ENCODE measurements at regions not wholly inside any gene's neighbourhood (a gene's known extent, or its start where the extent isn't known, plus 50 kb on each side); places are given as distances from the start of the nearest gene placed in this dataset.

GRCh38 chr5:133730866-133731265 is 118.5 kb upstream of the FSTL4 start:
- no peak overlapping the region for H3K4me3 ChIP-seq (ENCODE audit: low read length)
- no peak for TF ChIP-seq CTCF (conservative IDR thresholded peaks at IDR 0.05; ENCODE audit: low read depth, low read length)
- no peak for DNase-seq (ENCODE audit: low read depth)

GRCh38 chr5:133730346-133730745 is 118.0 kb upstream of the FSTL4 start:
- no peak for TF ChIP-seq CTCF (conservative IDR thresholded peaks at IDR 0.05; ENCODE audit: low read depth, low read length)
- no peak for DNase-seq (ENCODE audit: low read depth)
- H3K4me3 ChIP-seq (ENCODE audit: low read length) = no peak overlapping the region

GRCh38 chr5:133729800-133730199 is 117.5 kb upstream of the FSTL4 start:
- DNase-seq (ENCODE audit: low read depth) = no peak
- TF ChIP-seq CTCF (conservative IDR thresholded peaks at IDR 0.05; ENCODE audit: low read depth, low read length) = no peak
- no peak overlapping the region for H3K4me3 ChIP-seq (ENCODE audit: low read length)

- DNase-seq (ENCODE audit: low read depth) = no peak
- no peak for TF ChIP-seq CTCF (conservative IDR thresholded peaks at IDR 0.05; ENCODE audit: low read depth, low read length)
- H3K4me3 ChIP-seq (ENCODE audit: low read length) = no peak overlapping the region
Observed at GRCh38 chr5:133728475-133728874, 116.1 kb upstream of the FSTL4 start.

GRCh38 chr5:133727636-133728035 is 115.3 kb upstream of the FSTL4 start:
- no peak for DNase-seq (ENCODE audit: low read depth)
- no peak overlapping the region for H3K4me3 ChIP-seq (ENCODE audit: low read length)
- TF ChIP-seq CTCF (conservative IDR thresholded peaks at IDR 0.05; ENCODE audit: low read depth, low read length) = no peak

GRCh38 chr5:133723651-133724366 is 111.5 kb upstream of the FSTL4 start:
- no peak overlapping the region for H3K4me3 ChIP-seq (ENCODE audit: low read length)
- TF ChIP-seq CTCF (conservative IDR thresholded peaks at IDR 0.05; ENCODE audit: low read depth, low read length) = no peak
- no peak for DNase-seq (ENCODE audit: low read depth)

- no peak for TF ChIP-seq CTCF (conservative IDR thresholded peaks at IDR 0.05; ENCODE audit: low read depth, low read length)
Observed at GRCh38 chr5:133723126-133723525, 110.8 kb upstream of the FSTL4 start.

More at GRCh38 chr5:133723126-133723525, 110.8 kb upstream of the FSTL4 start:
- no peak overlapping the region for H3K4me3 ChIP-seq (ENCODE audit: low read length)
- no peak for DNase-seq (ENCODE audit: low read depth)
